ENCODE measurements at regions not wholly inside any gene's neighbourhood (a gene's known extent, or its start where the extent isn't known, plus 50 kb on each side); places are given as distances from the start of the nearest gene placed in this dataset.

- ChIA-PET POLR2A (no interaction called here), SMC1A (ENCODE audit: uncharacterized antibody, unreplicated experiment) (interaction anchor here (1.3 kb wide), 1 partner anchor 20 kb away, joined by 4 read pairs; no protein-coding TSS in a partner anchor), CTCF (interaction anchor here (0.5 kb wide), 1 partner anchor 680 kb away, joined by 3 read pairs; no protein-coding TSS in a partner anchor), RAD21 (ENCODE audit: unreplicated experiment) (no interaction called here)
- Histone ChIP-seq H2AFZ (ENCODE audit: control insufficient read depth, low read depth, low read length) (no peak overlapping the region), H3K27ac (ENCODE audit: control insufficient read depth, insufficient read depth) (no peak overlapping the region), H3K36me3 (ENCODE audit: control insufficient read depth in 2 of 2, insufficient read depth in 2 of 2, low read length in 1 of 2) (no peaks in the 10 kb centered on the region), H3K4me3 (no peak overlapping the region), H3K27me3 (replicated peaks in 1 of 2; ENCODE audit: control insufficient read depth in 2 of 2, insufficient read depth in 2 of 2, low read length in 1 of 2) (no peaks in the 10 kb centered on the region), H3K4me2 (ENCODE audit: control insufficient read depth, insufficient read depth) (no peak overlapping the region), H3K4me1 (ENCODE audit: control insufficient read depth, insufficient read depth, low read length) (no peaks in the 10 kb centered on the region), H3K9ac (ENCODE audit: control insufficient read depth, insufficient read depth, low read length) (no peak overlapping the region), H4K20me1 (ENCODE audit: control insufficient read depth, insufficient read depth) (no peaks in the 10 kb centered on the region), H3K9me3 (replicated peaks; ENCODE audit: control insufficient read depth, insufficient read depth, low read length) (no peaks in the 10 kb centered on the region), H3K79me2 (ENCODE audit: control insufficient read depth, insufficient read depth, low read length) (no peaks in the 10 kb centered on the region)
- WGBS (ENCODE audit: insufficient coverage, insufficient replicate concordance, low lambda C conversion rate, missing lambda C conversion rate) = 74% methylated on average over 7 of the region's 7 CpGs
- ATAC-seq = no peak
- intact Hi-C loops (cut with micrococcal nuclease; ENCODE audit: unreplicated experiment) = no loop called here
- TF ChIP-seq EP300 (IDR thresholded peaks at IDR 0.05; ENCODE audit: borderline replicate concordance in 1 of 2, control insufficient read depth in 1 of 2, low read depth in 2 of 2, low read length in 2 of 2) (no peak), POLR2AphosphoS2 (IDR thresholded peaks at IDR 0.05; ENCODE audit: low read depth, low read length) (no peak), NKRF (conservative IDR thresholded peaks at IDR 0.05) (no peak), SMARCA5 (IDR thresholded peaks at IDR 0.05) (no peak), CHD4 (IDR thresholded peaks at IDR 0.05) (no peak), RAD21 (IDR thresholded peaks at IDR 0.05; ENCODE audit: insufficient read depth, low read depth, low read length) (no peak), HCFC1 (IDR thresholded peaks at IDR 0.05; ENCODE audit: low read length) (no peak), NBN (IDR thresholded peaks at IDR 0.05) (no peak), YY1 (IDR thresholded peaks at IDR 0.05; ENCODE audit: low read depth, low read length) (no peak), TCF12 (IDR thresholded peaks at IDR 0.05; ENCODE audit: low read depth, low read length) (no peak), SP1 (IDR thresholded peaks at IDR 0.05; ENCODE audit: low read depth, low read length) (no peak), MYB (IDR thresholded peaks at IDR 0.05; ENCODE audit: borderline replicate concordance, low read depth, low read length) (no peak), EGR1 (IDR thresholded peaks at IDR 0.05; ENCODE audit: borderline replicate concordance in 1 of 2, low read depth in 2 of 2, low read length in 2 of 2) (no peak)
- TF ChIP-seq, protein P1, sequence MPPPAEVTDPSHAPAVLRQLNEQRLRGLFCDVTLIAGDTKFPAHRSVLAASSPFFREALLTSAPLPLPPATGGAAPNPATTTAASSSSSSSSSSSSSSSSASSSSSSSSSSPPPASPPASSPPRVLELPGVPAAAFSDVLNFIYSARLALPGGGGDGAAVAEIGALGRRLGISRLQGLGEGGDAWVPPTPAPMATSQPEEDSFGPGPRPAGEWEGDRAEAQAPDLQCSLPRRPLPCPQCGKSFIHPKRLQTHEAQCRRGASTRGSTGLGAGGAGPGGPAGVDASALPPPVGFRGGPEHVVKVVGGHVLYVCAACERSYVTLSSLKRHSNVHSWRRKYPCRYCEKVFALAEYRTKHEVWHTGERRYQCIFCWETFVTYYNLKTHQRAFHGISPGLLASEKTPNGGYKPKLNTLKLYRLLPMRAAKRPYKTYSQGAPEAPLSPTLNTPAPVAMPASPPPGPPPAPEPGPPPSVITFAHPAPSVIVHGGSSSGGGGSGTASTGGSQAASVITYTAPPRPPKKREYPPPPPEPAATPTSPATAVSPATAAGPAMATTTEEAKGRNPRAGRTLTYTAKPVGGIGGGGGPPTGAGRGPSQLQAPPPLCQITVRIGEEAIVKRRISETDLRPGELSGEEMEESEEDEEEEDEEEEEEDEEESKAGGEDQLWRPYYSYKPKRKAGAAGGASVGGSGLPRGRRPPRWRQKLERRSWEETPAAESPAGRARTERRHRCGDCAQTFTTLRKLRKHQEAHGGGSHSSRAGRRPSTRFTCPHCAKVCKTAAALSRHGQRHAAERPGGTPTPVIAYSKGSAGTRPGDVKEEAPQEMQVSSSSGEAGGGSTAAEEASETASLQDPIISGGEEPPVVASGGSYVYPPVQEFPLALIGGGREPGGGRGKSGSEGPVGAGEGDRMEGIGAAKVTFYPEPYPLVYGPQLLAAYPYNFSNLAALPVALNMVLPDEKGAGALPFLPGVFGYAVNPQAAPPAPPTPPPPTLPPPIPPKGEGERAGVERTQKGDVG (CRISPR knock-in tag; IDR thresholded peaks at IDR 0.05) = no peak
- in situ Hi-C loops (cut with MboI) = no loop called here
- no TSS peak for BruUV-seq (replicated peaks)
- no peak for DNase-seq (ENCODE audit: low read depth, low spot score)
- no peak for FAIRE-seq
These were observed 62.0 kb upstream of the USP25 start for GRCh38 chr21:15667819-15668218.
